HCT116 (cell line): ENCODE measurements at regions not wholly inside any gene's neighbourhood (a gene's known extent, or its start where the extent isn't known, plus 50 kb on each side); places are given as distances from the start of the nearest gene placed in this dataset.

Experiments used
- ATAC-seq: fragments of 200-7000 bp; cut with Tn5 transposase; 2 replicates; pipeline ENCODE4 v1.9.1; 2020; ENCODE audit warnings: mild to moderate bottlenecking, moderate library complexity
- BruUV-seq: library from RNA; stranded (reverse); fragments of 400-500 nt; replicated peaks from 2 replicates; lab custom pipeline; 2021; lab: Mats Ljungman, UMichigan
- CTCF ChIA-PET: fragments of 300-600 bp; sonication (Branson Sonifier 250); formaldehyde crosslinking; loops from one replicate; lab custom pipeline; 2021; ENCODE audit warnings: antibody characterized with exemption; lab: Charles Lee
- POLR2A ChIA-PET: fragments of 300-600, 350-600 bp; sonication (Branson Sonifier 250); formaldehyde crosslinking; loops from one replicate; lab custom pipeline; 2021; ENCODE audit warnings: antibody characterized with exemption; lab: Charles Lee
- RAD21 ChIA-PET, 2 experiments: fragments of 300-600 bp; sonication (Branson Sonifier 250); formaldehyde crosslinking; loops; one replicate each; lab custom pipeline; 2023; ENCODE audit warnings: low total read pairs in 2 of 2; ENCODE audit not compliant: uncharacterized antibody in 2 of 2, unreplicated experiment in 2 of 2, low non-redundant PET in 1 of 2; lab: Charles Lee
- DNase-seq: peaks from one replicate; pipeline ENCODE4 v3.0.0-alpha.2; 2010; ENCODE audit warnings: low read depth, low spot score
- H2AFZ ChIP-seq: fragments of 200-600 bp; shearing (Covaris generic), sonication (generic); 2 replicates; pipeline ENCODE4 v1.6.1; 2017; ENCODE audit warnings: low read depth, mixed run types, mixed read lengths, antibody characterized with exemption, low read length; ENCODE audit not compliant: poor library complexity, severe bottlenecking
- H3K27ac ChIP-seq: 2 replicates; pipeline ENCODE4 v1.5.1; 2012; ENCODE audit warnings: low read depth, low read length
- H3K27me3 ChIP-seq: fragments of 200-600 bp; sonication (generic); 2 replicates; pipeline ENCODE4 v1.6.1; 2016; ENCODE audit warnings: mixed run types, low read length, mixed read lengths; ENCODE audit not compliant: insufficient read depth
- H3K36me3 ChIP-seq, 2 experiments: fragments of 200-500 bp in 1 of 2; fragments of 200-600 bp in 1 of 2; sonication (Bioruptor generic) in 1 of 2; sonication (generic) in 1 of 2; 2 replicates each; pipeline versions ENCODE4 v1.5.1 to v1.6.1; 2014 to 2016; ENCODE audit warnings: low read length in 2 of 2, inconsistent platforms in 1 of 2, mixed read lengths in 1 of 2, mixed run types in 1 of 2; ENCODE audit not compliant: insufficient read depth in 2 of 2, control insufficient read depth in 1 of 2
- H3K4me1 ChIP-seq, 2 experiments: fragments of 200-600 bp in 1 of 2; sonication (generic) in 1 of 2; 2 replicates each; pipeline versions ENCODE4 v1.5.1 to v1.6.1; 2012 to 2017; ENCODE audit warnings: low read length in 2 of 2, inconsistent platforms in 1 of 2, mild to moderate bottlenecking in 1 of 2, mixed read lengths in 1 of 2, mixed run types in 1 of 2, moderate library complexity in 1 of 2; ENCODE audit not compliant: insufficient read depth in 2 of 2, control insufficient read depth in 1 of 2
- H3K4me2 ChIP-seq: fragments of 200-600 bp; sonication (generic); 2 replicates; pipeline ENCODE4 v1.6.1; 2017; ENCODE audit warnings: mixed run types, low read length, mixed read lengths
- H3K4me3 ChIP-seq, 2 experiments: fragments of 200-600 bp in 1 of 2; sonication (generic) in 1 of 2; replicated peaks in 1 of 2; 2 replicates each; pipeline ENCODE4 v1.5.1; 2011 to 2016; ENCODE audit warnings: low read length in 2 of 2, control low read depth in 1 of 2, low read depth in 1 of 2, mild to moderate bottlenecking in 1 of 2, mixed read lengths in 1 of 2, mixed run types in 1 of 2
- H3K79me2 ChIP-seq: fragments of 200-600 bp; sonication (generic); 2 replicates; pipeline ENCODE4 v1.6.1; 2017; ENCODE audit warnings: mild to moderate bottlenecking, mixed run types, low read length, moderate library complexity, mixed read lengths; ENCODE audit not compliant: insufficient read depth
- H3K9ac ChIP-seq: fragments of 200-600 bp; sonication (generic); 2 replicates; pipeline ENCODE4 v1.6.1; 2016; ENCODE audit warnings: low read length, mixed read lengths
- H3K9me2 ChIP-seq: fragments of 200-600 bp; sonication (generic), shearing (Covaris generic); 2 replicates; pipeline ENCODE4 v1.6.1; 2017; ENCODE audit warnings: mixed run types, mild to moderate bottlenecking, moderate library complexity; ENCODE audit not compliant: insufficient read depth
- H3K9me3 ChIP-seq, 2 experiments: fragments of 200-500 bp in 1 of 2; fragments of 200-600 bp in 1 of 2; sonication (Bioruptor generic) in 1 of 2; sonication (generic) in 1 of 2; 2 replicates each; pipeline ENCODE4 v1.6.1; 2014 to 2017; ENCODE audit warnings: low read length in 2 of 2, mixed read lengths in 2 of 2, inconsistent platforms in 1 of 2, low read depth in 1 of 2, mild to moderate bottlenecking in 1 of 2, mixed run types in 1 of 2, moderate library complexity in 1 of 2; ENCODE audit not compliant: control insufficient read depth in 1 of 2, insufficient read depth in 1 of 2
- H4K20me1 ChIP-seq: fragments of 200-600 bp; sonication (generic), shearing (Covaris generic); 2 replicates; pipeline ENCODE4 v1.6.1; 2017; ENCODE audit warnings: mixed run types, mild to moderate bottlenecking, moderate library complexity; ENCODE audit not compliant: insufficient read depth
- CEBPB ChIP-seq: IDR thresholded peaks from 2 replicates; pipeline ENCODE4 v1.6.1; 2012; ENCODE audit warnings: low read depth
- CTCF ChIP-seq, 3 experiments: fragments of 200-600 bp in 1 of 3; sonication (generic) in 1 of 3; IDR thresholded peaks in 2 of 3; conservative IDR thresholded peaks in 1 of 3; 2 replicates each; pipeline ENCODE4 v1.5.1; 2012 to 2017; ENCODE audit warnings: low read depth in 2 of 3, low read length in 2 of 3, antibody characterized with exemption in 1 of 3, borderline replicate concordance in 1 of 3, control low read depth in 1 of 3, mild to moderate bottlenecking in 1 of 3, mixed read lengths in 1 of 3, mixed run types in 1 of 3, moderate library complexity in 1 of 3; ENCODE audit not compliant: insufficient read depth in 1 of 3
- ELF1 ChIP-seq: IDR thresholded peaks from 2 replicates; pipeline ENCODE4 v1.6.1; 2012; ENCODE audit warnings: low read depth, borderline replicate concordance
- EZH2 ChIP-seq: fragments of 200-600 bp; sonication (generic); IDR thresholded peaks from 2 replicates; pipeline ENCODE4 v1.6.1; 2017; ENCODE audit warnings: antibody characterized with exemption, mixed run types
- EZH2phosphoT487 ChIP-seq: fragments of 200-600 bp; IDR thresholded peaks from 2 replicates; pipeline ENCODE4 v1.6.1; 2018; ENCODE audit warnings: antibody characterized with exemption, borderline replicate concordance
- FOSL1 ChIP-seq: IDR thresholded peaks from 2 replicates; pipeline ENCODE4 v1.6.1; 2012; ENCODE audit warnings: low read depth
- JUND ChIP-seq: IDR thresholded peaks from 2 replicates; pipeline ENCODE4 v1.6.1; 2012
- MAX ChIP-seq: IDR thresholded peaks from 2 replicates; pipeline ENCODE4 v1.6.1; 2012
- POLR2AphosphoS5 ChIP-seq: IDR thresholded peaks from 2 replicates; pipeline ENCODE4 v1.6.1; 2011; ENCODE audit warnings: mild to moderate bottlenecking, low read depth, low read length, moderate library complexity
- RAD21 ChIP-seq: IDR thresholded peaks from 2 replicates; pipeline ENCODE4 v1.6.1; 2012; ENCODE audit warnings: low read depth, mild to moderate bottlenecking
- SIN3A ChIP-seq: IDR thresholded peaks from 2 replicates; pipeline ENCODE4 v1.6.1; 2012; ENCODE audit warnings: low read depth
- SP1 ChIP-seq: IDR thresholded peaks from 2 replicates; pipeline ENCODE4 v1.6.1; 2012; ENCODE audit warnings: low read depth
- SRF ChIP-seq: IDR thresholded peaks from 2 replicates; pipeline ENCODE4 v1.6.1; 2012; ENCODE audit warnings: low read depth
- TCF7L2 ChIP-seq: IDR thresholded peaks from 2 replicates; pipeline ENCODE4 v1.7.0; 2011; ENCODE audit warnings: borderline replicate concordance, inconsistent platforms; ENCODE audit not compliant: insufficient read depth, insufficient read length; ENCODE audit errors: extremely low read depth
- YY1 ChIP-seq: IDR thresholded peaks from 2 replicates; pipeline ENCODE4 v1.6.1; 2011; ENCODE audit warnings: low read length, low read depth, moderate library complexity, mild to moderate bottlenecking; ENCODE audit not compliant: insufficient replicate concordance; ENCODE audit errors: extremely low read depth
- ZBTB33 ChIP-seq: IDR thresholded peaks from 2 replicates; pipeline ENCODE4 v1.6.1; 2011; ENCODE audit warnings: mild to moderate bottlenecking, low read length, moderate library complexity; ENCODE audit not compliant: insufficient replicate concordance; ENCODE audit errors: extremely low read depth
- ZFX ChIP-seq: fragments of 450-650 bp; IDR thresholded peaks from 2 replicates; pipeline ENCODE4 v1.6.1; 2017
- ZNF274 ChIP-seq: fragments of 200-500 bp; sonication (Bioruptor generic); IDR thresholded peaks from 2 replicates; pipeline ENCODE4 v1.6.1; 2014; ENCODE audit warnings: mild to moderate bottlenecking, low read depth, low read length, inconsistent platforms
- intact Hi-C: fragments of 100-400 bp; cut with micrococcal nuclease; formaldehyde crosslinking; loops from 2 replicates; pipeline ENCODE4 v1.10.0; 2022

GRCh38 chr13:24983094-24983493 is 112.8 kb upstream of the PABPC3 start:
- POLR2A ChIA-PET: no interaction called here
- CTCF ChIA-PET: no interaction called here
- no peak overlapping the region for H3K4me3 ChIP-seq
- no peaks in the 10 kb centered on the region for H3K79me2 ChIP-seq
- TF ChIP-seq JUND (no peak), ELF1 (no peak), CEBPB (no peak), SRF (no peak), RAD21 (no peak), ZNF274 (no peak), MAX (no peak)
- H3K36me3 ChIP-seq: no peaks in the 10 kb centered on the region
- no peak overlapping the region for H3K27ac ChIP-seq
- no peaks in the 10 kb centered on the region for H3K9me2 ChIP-seq
- H3K27me3 ChIP-seq: no peaks in the 10 kb centered on the region
- RAD21 ChIA-PET: no interaction called here
- no TSS peak for BruUV-seq
- no peaks in the 10 kb centered on the region for H3K4me1 ChIP-seq
- no peak overlapping the region for H3K9ac ChIP-seq
- no peaks in the 10 kb centered on the region for H4K20me1 ChIP-seq
- intact Hi-C loops: no loop called here
- H2AFZ ChIP-seq: no peak overlapping the region
- ATAC-seq (no peak), DNase-seq (no peak)
- H3K4me2 ChIP-seq: no peak overlapping the region
- no peaks in the 10 kb centered on the region for H3K9me3 ChIP-seq

- no peaks in the 10 kb centered on the region for H3K27me3 ChIP-seq
- H3K4me2 ChIP-seq: no peak overlapping the region
- intact Hi-C loops: no loop called here
- no peaks in the 10 kb centered on the region for H3K4me1 ChIP-seq
- no peaks in the 10 kb centered on the region for H3K79me2 ChIP-seq
- ATAC-seq (no peak), DNase-seq (no peak)
- no peak overlapping the region for H3K27ac ChIP-seq
- BruUV-seq: no TSS peak
- no peaks in the 10 kb centered on the region for H4K20me1 ChIP-seq
- CTCF ChIA-PET: interaction anchor here (3.2 kb wide), 1 partner anchor 11 kb away, joined by 18 read pairs; no protein-coding TSS in a partner anchor
- H2AFZ ChIP-seq: no peak overlapping the region
- no peak overlapping the region for H3K9ac ChIP-seq
- H3K9me3 ChIP-seq: no peaks in the 10 kb centered on the region
- RAD21 ChIA-PET: no interaction called here
- POLR2A ChIA-PET: no interaction called here
- no peaks in the 10 kb centered on the region for H3K9me2 ChIP-seq
- H3K36me3 ChIP-seq: no peaks in the 10 kb centered on the region
- no peak overlapping the region for H3K4me3 ChIP-seq
- TF ChIP-seq TCF7L2 (no peak), ZBTB33 (no peak), POLR2AphosphoS5 (no peak), RAD21 (no peak), YY1 (no peak), SRF (no peak), MAX (no peak), SIN3A (no peak), EZH2 (no peak), JUND (no peak), FOSL1 (no peak), ZNF274 (no peak), ZFX (no peak), EZH2phosphoT487 (no peak), CTCF (IDR thresholded peaks at IDR 0.05 in 2 of 3, conservative IDR thresholded peaks at IDR 0.05 in 1 of 3; ENCODE audit: borderline replicate concordance in 1 of 3, insufficient read depth in 1 of 3, low read depth in 2 of 3, low read length in 2 of 3) (no peak), SP1 (no peak)
Measured at GRCh38 chr13:24984134-24984533, 111.8 kb upstream of the PABPC3 start.
